GM21381 (cell line): ENCODE measurements at regions not wholly inside any gene's neighbourhood (a gene's known extent, or its start where the extent isn't known, plus 50 kb on each side); places are given as distances from the start of the nearest gene placed in this dataset.

Experiments
- ATAC-seq: cut with Tn5 transposase; IDR thresholded peaks from one replicate; pipeline ENCODE4 v1.9.1; 2021; ENCODE audit warnings: mild to moderate bottlenecking, moderate library complexity; ENCODE audit not compliant: unreplicated experiment

DNA sequence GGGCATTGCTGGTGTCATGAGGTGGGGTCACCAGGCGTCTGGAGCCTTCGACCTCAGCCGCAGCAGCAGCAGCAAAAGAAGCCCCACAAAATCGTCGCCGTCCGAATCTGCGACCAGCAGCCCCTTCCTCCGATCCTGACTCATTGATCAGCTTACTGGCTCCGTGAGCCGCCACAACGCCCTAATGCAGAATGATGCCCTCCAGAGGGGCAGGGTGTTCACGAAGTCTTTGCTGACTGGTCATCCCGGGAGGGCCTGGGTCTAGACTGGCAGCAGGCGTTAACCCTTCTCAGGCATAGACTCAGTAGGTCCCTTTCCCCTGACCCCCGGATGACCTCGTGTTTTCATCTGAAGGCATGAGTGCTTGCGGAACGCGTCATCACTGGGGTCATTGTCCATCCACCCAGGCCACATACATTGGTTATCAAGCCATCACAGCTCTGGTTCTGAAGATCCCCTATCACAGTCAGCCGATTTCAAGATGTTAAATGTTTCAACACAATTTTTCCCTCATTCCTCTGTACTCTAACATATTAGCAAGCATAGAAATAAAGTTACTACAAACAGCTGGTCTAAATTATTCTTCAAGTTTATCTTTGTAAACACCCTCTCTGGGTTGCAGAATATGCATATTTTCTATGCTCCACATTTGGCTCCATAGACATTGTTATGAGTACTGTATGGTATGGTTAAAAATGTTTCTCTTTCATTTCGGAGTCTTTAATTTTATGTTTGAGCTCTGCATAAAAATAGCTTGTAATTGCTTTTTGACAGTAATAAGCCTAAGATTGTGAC lies 83.3 kb upstream of the SALL3 start:
- ATAC-seq, result no peak

DNA sequence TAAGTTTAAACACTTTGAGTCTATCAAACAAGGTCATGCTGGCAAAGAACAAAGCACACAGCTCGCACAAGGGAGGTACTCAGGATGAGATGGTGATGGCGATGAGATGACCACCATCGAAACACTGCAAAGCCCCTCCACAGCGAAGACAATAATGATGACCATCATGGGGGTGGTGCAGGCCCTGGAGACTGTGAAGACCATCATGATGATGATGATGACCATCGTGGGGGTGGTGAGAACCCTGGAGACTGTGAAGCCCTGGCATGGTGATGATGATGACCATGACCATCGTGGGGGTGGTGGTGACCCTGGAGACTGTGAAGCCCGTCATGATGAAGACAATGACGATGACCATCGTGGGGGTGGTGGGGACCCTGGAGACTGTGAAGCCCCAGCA lies 81.6 kb upstream of the SALL3 start:
- no peak for ATAC-seq

GRCh38 chr18:78898635-78899034 lies 81.0 kb upstream of the SALL3 start:
- ATAC-seq, result no peak

- no peak for ATAC-seq
Observed at GRCh38 chr18:78899241-78899640, 80.4 kb upstream of the SALL3 start.

- no peak for ATAC-seq
Observed at GRCh38 chr18:78900938-78901909, 78.4 kb upstream of the SALL3 start.

- ATAC-seq, result no peak
Observed at GRCh38 chr18:78901923-78902794, 77.5 kb upstream of the SALL3 start.

GRCh38 chr18:78902795-78903435 lies 76.7 kb upstream of the SALL3 start:
- ATAC-seq, result no peak

DNA sequence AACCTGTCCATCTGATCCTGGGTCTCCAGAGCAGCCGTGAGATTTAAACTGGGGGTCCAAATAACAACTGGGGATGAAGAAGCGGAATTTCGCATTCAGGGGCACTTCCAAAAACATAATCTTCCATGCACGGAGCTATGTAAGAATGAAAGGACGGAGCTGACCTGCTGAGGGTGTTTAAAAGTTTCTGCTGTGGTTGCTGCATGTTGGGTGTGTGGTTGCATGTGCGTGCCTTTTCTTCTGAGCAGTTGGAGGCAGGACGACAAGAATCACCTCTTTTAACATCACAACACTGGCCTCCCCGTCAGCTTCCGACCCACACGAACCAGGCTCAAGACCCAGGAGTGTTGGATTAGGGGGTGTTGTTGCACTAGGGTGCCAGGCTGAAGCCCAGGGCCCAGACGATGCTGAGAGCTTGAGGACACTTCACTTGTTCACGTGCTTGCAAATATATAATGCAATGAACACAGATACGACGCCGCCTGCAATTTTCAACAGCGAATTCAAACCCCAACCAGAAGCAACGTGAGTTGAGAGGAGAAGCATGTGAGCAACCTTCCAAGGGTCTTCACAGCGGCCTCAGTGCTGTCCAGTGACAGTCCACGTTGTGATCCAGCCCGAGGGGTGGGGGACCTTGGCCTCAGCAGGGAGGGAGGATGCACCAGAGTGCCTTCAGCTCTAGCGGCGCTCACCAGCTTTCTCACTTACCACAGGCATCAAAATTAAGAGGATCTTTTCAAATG lies 76.0 kb upstream of the SALL3 start:
- ATAC-seq, result no peak

GRCh38 chr18:78904179-78904531 lies 75.5 kb upstream of the SALL3 start:
- ATAC-seq, result no peak

DNA sequence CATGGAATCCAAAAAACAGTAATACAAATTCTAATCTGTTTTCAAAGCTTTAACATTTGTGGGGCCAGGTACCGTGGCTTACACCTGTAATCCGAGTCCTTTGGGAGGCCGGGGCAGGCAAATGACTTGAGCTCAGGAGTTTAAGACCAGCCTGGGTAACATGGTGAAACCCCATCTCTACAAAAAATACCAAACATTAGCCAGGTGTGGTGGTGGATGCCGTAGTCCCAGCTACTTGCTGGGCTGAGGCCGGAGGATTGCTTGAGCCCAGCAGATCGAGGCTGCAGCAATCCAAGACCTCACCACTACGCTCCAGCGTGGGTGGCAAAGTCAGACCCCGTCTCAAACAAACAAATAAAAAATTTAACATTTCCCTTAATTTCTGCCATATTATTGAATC lies 74.3 kb upstream of the SALL3 start:
- no peak for ATAC-seq

DNA sequence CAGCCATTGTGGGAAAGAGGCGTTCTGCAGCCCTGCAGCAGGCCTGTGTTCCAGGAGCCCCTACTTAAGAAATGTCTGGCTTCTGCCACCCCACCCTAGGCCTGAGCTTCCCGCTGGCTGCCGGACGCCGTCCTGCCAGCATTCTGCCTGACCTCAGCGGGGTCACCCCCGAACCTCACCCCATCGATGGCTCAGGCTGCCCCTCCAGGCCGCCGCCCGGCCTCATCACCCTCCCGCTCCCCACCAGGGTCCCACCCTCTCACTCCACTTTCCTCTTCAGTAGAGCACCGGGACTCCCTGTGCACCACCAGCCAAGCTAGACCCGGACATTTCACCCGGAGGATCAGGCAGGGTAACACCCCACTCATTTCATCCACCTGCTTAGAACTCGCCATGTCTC lies 73.6 kb upstream of the SALL3 start:
- ATAC-seq, result no peak

DNA sequence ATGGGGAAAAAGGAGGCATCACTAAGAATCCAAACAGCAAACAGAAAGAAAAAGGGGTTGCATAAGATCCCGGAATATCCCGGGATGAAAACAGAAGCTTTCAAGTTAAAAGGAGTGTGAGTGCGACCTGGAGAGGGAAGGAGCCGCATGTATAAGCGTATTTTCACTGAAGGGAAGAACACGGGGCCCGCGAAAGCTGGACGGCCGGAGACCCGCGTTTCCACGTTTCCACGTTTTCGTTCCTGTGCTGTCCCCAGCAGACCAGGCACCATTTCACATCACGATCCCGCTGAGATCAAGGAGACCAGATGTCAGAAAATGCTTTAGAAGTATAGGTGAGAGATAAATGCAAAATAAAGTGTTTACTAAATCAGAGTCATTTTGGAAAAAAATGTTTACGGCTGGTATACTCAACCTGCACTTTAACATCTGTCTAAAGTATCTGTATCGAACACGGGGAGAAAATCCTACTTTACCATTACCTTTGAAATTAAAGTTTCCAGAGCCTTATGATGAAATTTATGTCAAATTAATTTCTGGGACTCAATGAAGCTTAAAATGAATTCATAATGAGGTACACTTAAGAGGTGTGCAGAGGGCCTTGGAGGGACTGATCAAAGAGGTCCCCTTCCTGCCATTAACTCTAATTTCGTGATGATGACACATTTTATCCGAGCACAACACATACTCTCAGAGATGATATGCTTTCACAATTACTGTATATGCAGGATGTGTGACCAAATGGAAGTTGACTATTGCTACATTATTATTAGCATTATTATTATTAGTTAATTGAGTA lies 71.0 kb upstream of the SALL3 start:
- no peak for ATAC-seq

DNA sequence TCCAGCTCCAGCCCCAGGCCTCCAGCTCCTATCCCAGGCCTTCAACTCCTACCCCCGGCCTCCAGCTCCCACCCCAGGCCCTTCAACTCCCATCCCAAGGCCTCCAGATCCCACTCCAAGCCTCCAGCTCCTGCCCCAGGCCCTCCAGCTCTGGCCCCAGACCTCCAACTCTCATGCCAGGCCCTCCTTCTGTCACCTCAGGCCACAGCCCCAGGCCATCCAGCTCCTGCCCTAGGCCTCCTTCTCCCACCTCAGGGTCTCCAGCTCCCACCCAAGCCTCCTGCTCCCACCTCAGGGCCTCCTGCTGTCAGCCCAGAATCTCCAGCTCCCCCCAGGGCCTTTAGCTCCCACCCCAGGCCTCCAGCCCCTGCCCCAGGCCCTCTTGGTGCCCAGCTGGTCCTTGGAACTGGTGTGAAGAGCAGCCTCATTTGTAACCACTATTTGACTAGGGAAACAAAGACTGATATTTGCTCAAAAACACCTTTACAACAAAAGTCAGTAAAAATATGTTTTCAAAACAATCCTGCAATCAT lies 67.8 kb upstream of the SALL3 start:
- no peak for ATAC-seq

DNA sequence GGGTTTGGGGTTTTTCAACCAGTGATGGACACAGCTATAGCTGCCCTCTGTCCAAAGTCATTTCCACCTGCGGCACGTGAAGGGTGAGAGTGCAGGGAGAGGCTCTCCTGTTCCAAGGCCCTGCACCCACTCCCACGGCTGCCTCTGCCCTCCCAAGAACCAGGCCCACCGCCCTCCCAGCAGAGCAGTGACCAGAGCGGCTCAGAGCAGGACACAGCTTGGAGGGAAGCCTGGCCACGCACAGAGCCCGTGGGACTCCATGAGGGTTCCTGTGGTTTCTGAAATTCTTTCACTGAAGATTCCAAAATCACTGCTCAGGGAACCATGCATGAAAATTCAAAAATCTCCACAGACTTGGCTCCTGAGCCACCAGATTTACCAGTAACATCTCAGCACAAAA lies 67.3 kb upstream of the SALL3 start:
- no peak for ATAC-seq

GRCh38 chr18:78912844-78913243 lies 66.8 kb upstream of the SALL3 start:
- ATAC-seq, result no peak

DNA sequence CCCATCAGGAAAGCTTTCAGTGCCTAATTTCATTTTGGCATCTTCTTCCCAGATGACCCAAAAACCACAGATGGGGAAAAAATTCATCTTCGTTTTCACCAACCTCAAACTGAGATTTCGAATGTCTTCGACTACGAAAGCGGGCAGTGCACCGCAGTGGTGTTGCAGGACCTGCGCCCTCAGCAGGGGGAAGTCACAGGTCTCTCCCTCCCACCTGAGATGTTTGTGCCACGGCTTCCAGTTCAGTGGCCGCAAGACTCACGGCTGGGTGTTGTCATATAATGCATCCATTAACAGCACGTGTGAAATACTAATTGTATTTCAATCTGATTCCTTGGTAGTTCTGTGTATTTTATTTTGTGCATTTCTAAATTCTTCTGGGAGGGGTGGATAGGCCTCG lies 66.2 kb upstream of the SALL3 start:
- no peak for ATAC-seq

DNA sequence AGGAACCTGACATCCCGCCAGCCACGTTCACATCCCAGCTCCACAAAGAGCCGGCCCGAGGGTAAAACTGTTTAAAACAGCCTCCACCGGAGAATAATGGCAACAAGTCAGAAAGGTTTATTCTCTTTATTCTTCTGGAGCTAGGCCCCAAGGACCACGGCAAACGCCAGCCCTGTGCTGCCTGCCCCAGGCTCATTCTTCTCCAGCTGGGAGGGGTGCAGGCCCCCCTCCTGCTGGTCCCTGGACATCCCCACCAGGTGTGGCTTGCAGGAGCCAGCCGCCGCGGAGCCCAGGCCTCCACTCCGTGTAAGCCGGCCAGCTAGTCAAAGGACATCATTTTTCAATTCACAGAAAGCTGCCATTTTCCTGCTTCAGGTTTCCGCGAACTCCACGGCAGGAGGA lies 65.8 kb upstream of the SALL3 start:
- no peak for ATAC-seq

DNA sequence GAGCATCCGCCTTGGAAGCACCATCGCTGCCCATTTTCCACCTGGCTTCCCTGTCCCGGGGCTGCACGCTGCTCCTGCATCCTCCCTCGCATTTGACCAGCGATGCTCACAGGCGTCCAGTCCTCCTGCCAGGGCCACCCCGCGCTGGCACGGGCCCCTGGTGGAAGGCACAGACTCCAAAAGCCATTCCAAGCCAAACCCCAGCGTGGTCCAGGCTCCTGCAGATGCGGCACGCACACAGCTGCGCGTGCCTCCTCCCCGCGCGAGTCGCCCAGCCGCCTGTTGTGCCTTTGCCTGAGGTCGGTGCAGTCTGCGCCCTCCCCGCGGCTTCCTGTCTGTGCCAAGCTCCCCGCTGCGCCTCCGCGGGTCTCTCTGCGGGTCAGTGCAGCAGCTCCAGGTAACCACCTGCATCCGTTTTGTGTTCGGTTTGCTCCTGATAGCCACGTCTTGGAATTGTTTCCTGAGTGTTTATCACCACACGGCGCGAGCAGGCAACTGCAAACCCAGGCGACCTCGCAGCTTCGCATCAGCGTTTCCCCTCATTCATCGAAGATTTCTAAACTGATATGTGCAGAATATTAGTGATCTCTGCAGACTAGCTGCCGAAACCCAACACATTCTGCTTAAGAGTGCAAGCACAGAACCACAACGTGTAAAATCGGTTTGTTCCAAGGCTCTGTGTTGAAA lies 65.2 kb upstream of the SALL3 start:
- no peak for ATAC-seq
